DMS53 treated with DMSO at 0.1 percent for 48 hours (cell line): ENCODE measurements at regions not wholly inside any gene's neighbourhood (a gene's known extent, or its start where the extent isn't known, plus 50 kb on each side); places are given as distances from the start of the nearest gene placed in this dataset.
"Not testable (repeated sequence)": the region's sequence is repeated elsewhere in the genome, so short reads cannot be mapped to it uniquely, and the experiment has no call there.

Experiments used
- DNase-seq: peaks from one replicate; lab custom pipeline; 2025; ENCODE audit not compliant: unreplicated experiment; lab: John Stamatoyannopoulos, UW

DNA sequence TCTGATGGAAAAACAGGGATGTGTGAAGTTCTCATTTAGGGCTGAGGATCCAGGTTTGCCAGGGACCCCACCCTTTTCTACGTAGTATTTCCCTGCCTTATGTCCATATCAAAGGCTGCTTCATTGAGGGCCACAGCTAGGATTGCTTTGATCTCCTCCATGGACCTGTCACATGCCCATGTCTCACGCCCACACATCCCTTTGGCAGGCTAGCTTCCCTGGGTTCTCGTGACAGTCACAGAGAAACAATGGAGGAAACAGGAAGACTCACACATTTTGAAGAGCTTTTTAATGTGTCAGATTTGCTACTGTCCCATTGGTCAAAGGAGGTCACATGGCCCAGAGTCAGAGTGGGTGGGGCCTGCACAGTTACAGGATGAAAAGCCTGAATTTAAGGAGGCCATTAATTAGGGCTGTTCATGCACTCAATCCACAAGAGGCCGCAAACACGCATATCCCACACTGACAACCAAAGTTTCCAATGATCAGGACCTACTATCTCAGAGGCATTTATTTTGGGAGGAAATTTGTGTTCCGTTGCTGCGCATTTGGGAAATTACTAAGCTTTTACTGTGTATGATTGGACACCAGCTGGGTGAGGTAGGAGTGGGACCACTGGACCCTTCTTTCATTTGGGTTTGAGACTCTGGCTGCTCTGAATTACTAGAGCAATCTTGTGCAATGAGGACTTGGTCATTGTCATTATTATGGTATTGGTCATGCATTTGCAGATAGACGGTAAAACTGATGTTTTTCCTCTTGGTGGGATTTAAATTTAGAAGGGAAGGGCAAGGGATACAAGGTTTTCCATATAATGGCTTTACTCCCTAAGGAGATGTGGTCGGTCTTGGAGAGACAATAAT lies 266.2 kb downstream of the KTN1 start:
- DNase-seq: no peak

DNA sequence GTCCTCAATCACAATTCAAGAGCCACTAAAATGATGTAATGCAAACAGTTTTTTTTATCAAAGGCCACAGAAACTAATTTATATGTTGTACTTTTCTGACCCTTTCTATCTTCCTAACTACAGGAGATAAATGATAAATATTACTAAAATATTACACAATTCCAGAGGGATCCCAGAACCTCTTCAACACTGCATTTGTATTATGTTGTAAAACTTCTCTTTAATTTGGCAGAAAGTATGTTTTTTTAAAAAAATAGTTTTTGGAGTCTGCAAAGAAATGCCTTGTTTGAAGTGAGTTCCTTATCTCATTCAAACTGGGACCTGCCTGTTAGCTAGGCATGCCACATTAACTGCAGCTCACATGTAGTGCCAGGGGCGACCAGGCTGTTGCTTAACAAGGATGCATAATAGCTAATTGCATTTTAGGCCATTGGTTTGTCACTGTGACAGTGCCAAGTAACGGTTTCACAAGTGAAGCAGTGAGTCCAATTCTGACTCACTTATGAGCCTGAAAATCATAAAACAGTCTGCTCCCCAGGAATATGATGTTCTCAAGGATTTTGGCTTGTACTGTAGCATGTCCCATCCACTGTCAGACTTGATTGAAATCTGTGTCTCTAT lies 266.9 kb downstream of the KTN1 start:
- no peak for DNase-seq

- DNase-seq: no peak
Observed at GRCh38 chr14:55847766-55848165, 267.8 kb downstream of the KTN1 start.

GRCh38 chr14:55848964-55849363 lies 269.0 kb downstream of the KTN1 start:
- DNase-seq: no peak

GRCh38 chr14:55849833-55850232 lies 268.4 kb upstream of the PELI2 start:
- DNase-seq: no peak

GRCh38 chr14:55850825-55851241 lies 267.4 kb upstream of the PELI2 start:
- DNase-seq: no peak

DNA sequence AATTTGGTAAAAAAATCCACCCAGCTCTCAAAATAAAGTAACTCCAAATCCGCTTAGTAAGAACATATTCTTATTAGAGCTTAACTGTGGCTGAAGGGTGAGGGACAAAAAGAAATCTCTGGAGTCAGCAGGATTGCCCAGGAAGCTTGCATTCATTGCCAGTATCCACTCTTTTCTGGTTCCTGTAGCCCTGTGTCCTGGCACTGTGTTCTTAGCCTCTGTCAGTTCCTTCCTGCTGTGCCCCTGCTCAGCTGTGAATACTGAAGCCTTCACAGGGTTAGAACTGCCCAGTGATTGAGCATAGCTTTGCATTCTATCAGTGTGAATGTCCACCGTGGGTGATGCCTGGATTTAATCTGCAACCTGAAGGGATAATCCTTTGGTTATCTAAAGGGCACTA lies 266.9 kb upstream of the PELI2 start:
- no peak for DNase-seq

GRCh38 chr14:55851961-55852360 lies 266.2 kb upstream of the PELI2 start:
- no peak for DNase-seq

GRCh38 chr14:55855751-55856150 lies 262.5 kb upstream of the PELI2 start:
- DNase-seq: no peak

DNA sequence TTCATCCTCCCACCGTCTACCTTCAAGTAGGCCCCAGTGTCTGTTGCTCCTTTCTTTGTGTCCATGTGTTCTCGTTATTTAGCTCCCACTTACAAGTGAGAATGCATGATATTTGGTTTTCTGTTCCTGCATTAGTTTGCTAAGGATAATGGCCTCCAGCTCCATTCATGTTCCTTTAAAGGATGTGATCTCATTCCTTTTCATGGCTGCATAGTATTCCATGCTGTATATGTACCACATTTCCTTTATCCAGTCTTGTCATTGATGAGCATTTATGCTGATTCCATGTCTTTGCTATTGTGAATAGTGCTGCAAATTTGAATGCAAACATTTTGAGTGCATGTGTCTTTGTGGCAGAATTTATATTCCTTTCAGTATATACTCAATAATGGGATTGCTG lies 259.6 kb upstream of the PELI2 start:
- no peak for DNase-seq

- DNase-seq: not testable (repeated sequence)
Observed at GRCh38 chr14:55861561-55861960, 256.6 kb upstream of the PELI2 start.

- peak; percentile 10 for DNase-seq
Observed at GRCh38 chr14:55864890-55865655, 253.1 kb upstream of the PELI2 start.

DNA sequence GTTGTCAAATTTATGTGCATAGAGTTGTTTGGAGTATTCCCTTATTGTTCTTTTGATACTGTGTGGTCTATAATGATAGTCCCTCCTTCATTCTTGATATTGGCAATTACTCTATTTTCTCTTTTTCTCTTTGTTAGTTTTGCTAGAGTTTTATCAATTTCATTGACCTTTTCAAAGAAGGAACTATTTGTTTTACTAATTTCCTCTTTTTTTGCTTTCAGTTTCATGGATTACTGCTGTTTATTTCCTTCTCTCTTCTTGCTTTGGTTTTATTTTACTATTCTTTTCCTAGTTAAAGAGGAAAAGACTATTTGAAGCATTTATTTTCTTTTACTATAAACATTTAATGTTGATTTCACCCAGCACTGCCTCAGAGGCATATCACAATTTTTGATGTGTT lies 250.9 kb upstream of the PELI2 start:
- no peak for DNase-seq

GRCh38 chr14:55867719-55868118 lies 250.5 kb upstream of the PELI2 start:
- peak; percentile 25 for DNase-seq

DNA sequence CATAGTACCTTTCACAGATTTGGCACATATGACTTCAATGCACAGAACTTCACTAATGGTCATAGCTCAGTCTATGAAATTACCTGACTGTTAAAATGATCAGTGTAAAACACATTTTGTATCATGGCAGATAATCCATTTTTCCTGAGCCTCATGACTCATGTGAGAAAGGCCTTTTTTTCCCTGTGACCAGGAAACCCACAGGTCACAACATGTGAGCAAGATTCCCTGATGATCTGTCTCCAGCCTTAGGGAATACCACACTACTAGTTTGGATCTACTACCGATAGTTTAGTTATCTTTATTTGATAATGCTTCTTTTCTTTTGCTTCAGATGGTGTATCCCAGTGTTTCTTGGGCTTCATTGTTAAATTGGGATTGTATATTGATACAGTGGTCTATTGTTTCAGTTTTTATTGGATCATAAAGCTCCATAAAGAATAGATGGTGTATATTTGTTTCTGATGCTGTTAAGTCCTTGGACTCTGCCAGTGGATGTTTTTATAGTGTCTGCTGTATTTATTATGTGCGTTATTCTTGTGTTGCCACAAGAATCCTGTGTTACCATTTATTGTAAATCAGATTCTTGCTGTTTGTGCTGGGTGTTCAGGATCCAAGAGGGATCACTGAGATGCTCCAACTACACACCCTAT lies 248.7 kb upstream of the PELI2 start:
- no peak for DNase-seq

GRCh38 chr14:55873169-55873568 lies 245.0 kb upstream of the PELI2 start:
- DNase-seq: no peak

DNA sequence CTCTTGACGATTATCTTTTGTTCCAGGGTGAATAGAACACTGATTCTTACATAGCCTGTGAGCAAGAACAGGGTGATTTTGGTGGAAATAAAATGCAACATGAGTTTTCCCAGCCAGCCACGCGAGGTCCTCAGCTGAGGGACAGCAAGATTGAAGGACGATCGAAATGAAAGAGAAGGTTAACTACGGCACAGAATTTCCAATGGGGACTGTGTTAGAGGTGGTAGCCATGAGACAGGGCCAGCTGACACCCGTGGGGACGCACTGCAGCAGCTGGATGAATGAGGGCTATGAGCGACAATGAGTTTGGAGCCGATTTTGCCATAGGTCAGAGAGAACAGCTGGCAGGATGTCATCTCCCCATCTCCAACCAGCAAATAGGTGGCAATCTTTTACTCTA lies 243.4 kb upstream of the PELI2 start:
- DNase-seq: no peak

- DNase-seq: no peak
Observed at GRCh38 chr14:55877942-55878341, 240.3 kb upstream of the PELI2 start.

DNA sequence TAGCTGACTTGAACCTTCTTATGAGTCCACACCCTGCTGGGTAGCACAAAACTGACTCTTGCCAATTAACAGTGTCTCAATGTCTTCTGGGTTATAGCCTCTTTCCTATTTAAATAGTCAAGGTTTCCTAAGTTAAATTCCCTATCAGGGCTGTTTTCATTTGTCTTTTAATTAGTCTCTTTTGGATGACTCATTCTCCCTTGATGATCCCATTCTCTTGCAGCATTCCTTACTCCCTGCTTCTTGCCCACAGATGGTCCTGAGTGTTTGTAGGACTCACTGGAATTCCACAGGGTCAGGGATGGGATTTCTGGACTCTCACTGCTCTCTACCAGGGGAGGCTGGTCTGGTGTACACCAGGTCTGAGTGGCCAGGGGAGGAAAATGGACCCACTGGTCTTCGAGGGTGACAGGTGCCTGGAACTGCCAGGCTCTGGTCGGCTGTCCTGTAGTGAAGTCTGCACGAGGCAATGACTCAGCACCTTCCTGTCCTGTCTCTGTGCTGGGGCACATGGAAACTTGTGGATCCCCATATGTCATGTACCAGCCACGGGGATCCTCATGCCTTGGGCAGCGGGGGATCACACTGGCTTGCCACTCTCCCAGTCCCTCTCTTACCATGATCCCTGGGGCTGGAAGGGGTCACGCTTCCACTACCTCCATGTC lies 236.5 kb upstream of the PELI2 start:
- no peak for DNase-seq

GRCh38 chr14:55884819-55885218 lies 233.4 kb upstream of the PELI2 start:
- DNase-seq: no peak

DNA sequence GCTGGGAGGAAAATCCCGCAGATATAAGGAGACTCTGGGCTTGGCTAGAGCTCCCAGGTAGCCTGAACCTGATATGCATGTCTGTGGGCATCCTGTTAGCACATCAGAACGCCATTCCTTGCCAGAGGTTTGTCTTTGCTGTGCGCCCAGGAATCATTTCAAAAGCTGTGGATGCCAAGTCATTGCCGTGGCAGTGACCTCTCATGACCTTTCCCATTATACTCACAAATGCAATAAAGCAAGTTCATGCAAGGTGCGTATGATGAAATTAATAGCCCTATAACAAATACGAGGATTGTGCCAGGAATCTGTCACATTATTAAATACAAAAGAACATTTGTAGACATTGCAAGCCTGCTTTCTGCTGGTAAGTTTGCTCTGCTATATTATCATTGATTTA lies 229.1 kb upstream of the PELI2 start:
- no peak for DNase-seq
